Upper lobe of left lung (tissue), 4 donors: ENCODE measurements at regions not wholly inside any gene's neighbourhood (a gene's known extent, or its start where the extent isn't known, plus 50 kb on each side); places are given as distances from the start of the nearest gene placed in this dataset.

Experiments
- CTCF ChIP-seq, 6 experiments: fragments of 450-650 bp in 4 of 6; fragments of 200-600 bp in 2 of 6; sonication (generic) in 2 of 6; IDR thresholded peaks; one replicate each; pipeline ENCODE4 v1.5.1; 2016 to 2019; ENCODE audit warnings: antibody characterized with exemption in 6 of 6
- EP300 ChIP-seq, 4 donors: sonication (generic); formaldehyde crosslinking; IDR thresholded peaks; one replicate each; pipeline ENCODE4 v1.5.1; 2017; ENCODE audit warnings: antibody characterized with exemption in 4 of 4, control low read depth in 2 of 4

- no peak for TF ChIP-seq CTCF (IDR thresholded peaks at IDR 0.05)
- no peak for TF ChIP-seq EP300 (IDR thresholded peaks at IDR 0.05)
Observed at GRCh38 chr15:36282821-36283220, 296.6 kb upstream of the CDIN1 start.
